GM23338 (cell line): ENCODE measurements at regions not wholly inside any gene's neighbourhood (a gene's known extent, or its start where the extent isn't known, plus 50 kb on each side); places are given as distances from the start of the nearest gene placed in this dataset.

ENCODE experiments used
- ATAC-seq: fragments of 200-7000 bp; cut with Tn5 transposase; 3 replicates; pipeline ENCODE4 v1.9.1; 2020
- DNase-seq: peaks from one replicate; pipeline ENCODE4 v3.0.0-alpha.2; 2015; ENCODE audit warnings: low spot score
- H2AFZ ChIP-seq: fragments of 200-600 bp; sonication (generic); 2 replicates; pipeline ENCODE4 v1.8.0; 2016; ENCODE audit warnings: antibody characterized with exemption, mild to moderate bottlenecking, moderate library complexity
- H3F3A ChIP-seq: fragments of 200-600 bp; sonication (generic); replicated peaks from 2 replicates; pipeline ENCODE4 v1.8.0; 2017; ENCODE audit warnings: antibody characterized with exemption, mixed run types, low read depth
- H3K27ac ChIP-seq: fragments of 200-600 bp; sonication (generic); 2 replicates; pipeline ENCODE4 v1.6.1; 2016; ENCODE audit warnings: low read depth
- H3K27me3 ChIP-seq: fragments of 200-600 bp; sonication (generic); 2 replicates; pipeline ENCODE4 v1.8.0; 2016; ENCODE audit warnings: mild to moderate bottlenecking, mixed run types, moderate library complexity; ENCODE audit not compliant: insufficient read depth
- H3K36me3 ChIP-seq: fragments of 200-600 bp; sonication (generic); 2 replicates; pipeline ENCODE4 v1.8.0; 2016; ENCODE audit warnings: mild to moderate bottlenecking; ENCODE audit not compliant: insufficient read depth
- H3K4me1 ChIP-seq: fragments of 200-600 bp; sonication (generic); 2 replicates; pipeline ENCODE4 v1.8.0; 2016; ENCODE audit warnings: mild to moderate bottlenecking, moderate library complexity; ENCODE audit not compliant: insufficient read depth
- H3K4me2 ChIP-seq: fragments of 200-600 bp; sonication (generic); 2 replicates; pipeline ENCODE4 v1.7.1; 2017; ENCODE audit warnings: mixed run types
- H3K4me3 ChIP-seq: fragments of 200-600 bp; sonication (generic); 2 replicates; pipeline ENCODE4 v1.6.1; 2016; ENCODE audit warnings: mixed run types
- H3K79me2 ChIP-seq: fragments of 200-600 bp; sonication (generic); replicated peaks from 2 replicates; pipeline ENCODE4 v1.8.0; 2017; ENCODE audit warnings: mild to moderate bottlenecking; ENCODE audit not compliant: insufficient read depth
- H3K9me2 ChIP-seq: fragments of 200-600 bp; sonication (generic); 2 replicates; pipeline ENCODE4 v1.8.0; 2017; ENCODE audit not compliant: insufficient read depth
- H4K20me1 ChIP-seq: fragments of 200-600 bp; sonication (generic); replicated peaks from 2 replicates; pipeline ENCODE4 v1.8.0; 2017; ENCODE audit warnings: mild to moderate bottlenecking; ENCODE audit not compliant: insufficient read depth
- H3K27ac Mint-ChIP-seq: 2 replicates; pipeline ENCODE4 v1.8.0; 2020; ENCODE audit warnings: inconsistent platforms, mild to moderate bottlenecking, moderate library complexity, mixed read lengths
- H3K27me3 Mint-ChIP-seq: 3 replicates; pipeline ENCODE4 v1.8.0; 2022; ENCODE audit warnings: low read depth, mild to moderate bottlenecking, moderate library complexity, mixed read lengths, inconsistent platforms; ENCODE audit not compliant: insufficient read depth, poor library complexity
- H3K36me3 Mint-ChIP-seq: 3 replicates; pipeline ENCODE4 v1.8.0; 2021; ENCODE audit warnings: low read depth, mild to moderate bottlenecking, inconsistent platforms, moderate library complexity, mixed read lengths
- H3K4me1 Mint-ChIP-seq: 3 replicates; pipeline ENCODE4 v1.8.0; 2020; ENCODE audit warnings: mild to moderate bottlenecking, inconsistent platforms, mixed read lengths
- H3K4me3 Mint-ChIP-seq: 3 replicates; pipeline ENCODE4 v1.8.0; 2021; ENCODE audit warnings: moderate library complexity, mild to moderate bottlenecking, inconsistent platforms, mixed read lengths
- H3K9me3 Mint-ChIP-seq: 3 replicates; pipeline ENCODE4 v1.8.0; 2020; ENCODE audit warnings: moderate library complexity, mild to moderate bottlenecking, inconsistent platforms, mixed read lengths
- CREB1 ChIP-seq: fragments of 250-450 bp; sonication (Bioruptor Pico); IDR thresholded peaks from 2 replicates; pipeline ENCODE4 v1.5.0; 2020; ENCODE audit warnings: low read depth, mild to moderate bottlenecking, moderate library complexity
- EZH2 ChIP-seq: fragments of 200-600 bp; sonication (generic); IDR thresholded peaks from one replicate; pipeline ENCODE4 v1.8.0; 2017; ENCODE audit warnings: antibody characterized with exemption, mild to moderate bottlenecking, low read depth; ENCODE audit not compliant: unreplicated experiment
- EZH2phosphoT487 ChIP-seq: fragments of 200-600 bp; sonication (generic); IDR thresholded peaks from one replicate; pipeline ENCODE4 v1.8.1; 2018; ENCODE audit warnings: antibody characterized with exemption; ENCODE audit not compliant: unreplicated experiment
- JUNB ChIP-seq: IDR thresholded peaks from one replicate; pipeline ENCODE4 v1.6.1; 2016; ENCODE audit warnings: antibody characterized with exemption; ENCODE audit not compliant: unreplicated experiment
- NANOG ChIP-seq: IDR thresholded peaks from 2 replicates; pipeline ENCODE4 v1.6.1; 2016; ENCODE audit warnings: antibody characterized with exemption, borderline replicate concordance
- POLR2AphosphoS5 ChIP-seq: IDR thresholded peaks from 2 replicates; pipeline ENCODE4 v1.6.1; 2016; ENCODE audit warnings: antibody characterized with exemption, low read depth
- STAT1 ChIP-seq: IDR thresholded peaks from one replicate; pipeline ENCODE4 v1.6.1; 2016; ENCODE audit warnings: antibody characterized with exemption; ENCODE audit not compliant: unreplicated experiment
- ZNF114 ChIP-seq: fragments of 250-450 bp; sonication (Bioruptor Pico); IDR thresholded peaks from 2 replicates; pipeline ENCODE4 v1.5.0; 2020; ENCODE audit warnings: mild to moderate bottlenecking, moderate library complexity
- ZNF331 ChIP-seq: fragments of 250-450 bp; sonication (Bioruptor Pico); IDR thresholded peaks from 2 replicates; pipeline ENCODE4 v1.5.0; 2020; ENCODE audit warnings: low read depth, mild to moderate bottlenecking, moderate library complexity
- TF ChIP-seq, protein P1 (sequence below): fragments of 250-450 bp; sonication (Bioruptor Pico); IDR thresholded peaks from 2 replicates; pipeline ENCODE4 v1.5.0; 2020; ENCODE audit warnings: mild to moderate bottlenecking, moderate library complexity
- TF ChIP-seq, protein P2 (sequence below): IDR thresholded peaks from 2 replicates; pipeline ENCODE4 v1.6.1; 2016; ENCODE audit warnings: antibody characterized with exemption
- TF ChIP-seq, protein P3 (sequence below): IDR thresholded peaks from one replicate; pipeline ENCODE4 v1.6.1; 2018; ENCODE audit warnings: antibody characterized with exemption; ENCODE audit not compliant: unreplicated experiment
- TF ChIP-seq, protein P4 (sequence below), 2 experiments: fragments of 200-600 bp in 1 of 2; sonication (generic) in 1 of 2; conservative IDR thresholded peaks; 2 replicates each; pipeline versions ENCODE4 v1.5.1 to v1.6.1; 2016 to 2017; ENCODE audit warnings: antibody characterized with exemption in 2 of 2, low read depth in 2 of 2, mild to moderate bottlenecking in 2 of 2, moderate library complexity in 1 of 2

DNA sequence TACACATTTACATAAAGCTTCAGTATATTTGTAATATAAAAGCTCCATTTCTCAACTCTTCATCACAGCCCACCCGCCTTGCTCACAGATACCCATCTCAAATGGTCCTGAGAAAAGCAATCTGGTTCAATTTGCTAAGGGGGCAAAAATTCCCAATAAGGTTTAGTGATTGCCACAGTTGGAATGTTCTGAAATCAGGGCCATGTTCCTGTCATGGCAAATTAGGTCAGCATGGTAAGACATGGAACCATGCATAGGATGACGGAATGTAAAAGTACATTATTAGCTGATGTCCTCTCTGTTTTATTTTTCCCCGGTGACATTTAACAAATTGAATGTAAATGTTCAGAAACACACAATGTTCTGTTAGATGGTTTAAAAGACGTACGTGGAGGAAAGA, 274.3 kb downstream of the MZT1 start:
- Mint-ChIP-seq H3K4me1 (peaks cover 4% of the 10 kb centered on the region; the same call in 2 of the 3 replicates), H3K36me3 (peaks cover 15% of the 10 kb centered on the region; the same call in 2 of the 3 replicates), H3K27ac (no peak overlapping the region), H3K9me3 (peaks cover 15% of the 10 kb centered on the region), H3K4me3 (no peak overlapping the region), H3K27me3 (no peaks in the 10 kb centered on the region)
- H3K27me3 ChIP-seq, result no peaks in the 10 kb centered on the region
- no peak overlapping the region for H2AFZ ChIP-seq
- no peaks in the 10 kb centered on the region for H3K79me2 ChIP-seq
- no peak overlapping the region for H3K4me3 ChIP-seq
- no peak overlapping the region for H3K27ac ChIP-seq
- no peaks in the 10 kb centered on the region for H3F3A ChIP-seq
- no peak for ATAC-seq
- no peaks in the 10 kb centered on the region for H3K4me1 ChIP-seq
- TF ChIP-seq EZH2phosphoT487 (no peak), ZNF331 (CRISPR knock-in tag) (no peak), POLR2AphosphoS5 (no peak), EZH2 (no peak), CREB1 (CRISPR knock-in tag) (no peak), NANOG (no peak), ZNF114 (CRISPR knock-in tag) (no peak), STAT1 (no peak), JUNB (no peak)
- TF ChIP-seq, protein P1, sequence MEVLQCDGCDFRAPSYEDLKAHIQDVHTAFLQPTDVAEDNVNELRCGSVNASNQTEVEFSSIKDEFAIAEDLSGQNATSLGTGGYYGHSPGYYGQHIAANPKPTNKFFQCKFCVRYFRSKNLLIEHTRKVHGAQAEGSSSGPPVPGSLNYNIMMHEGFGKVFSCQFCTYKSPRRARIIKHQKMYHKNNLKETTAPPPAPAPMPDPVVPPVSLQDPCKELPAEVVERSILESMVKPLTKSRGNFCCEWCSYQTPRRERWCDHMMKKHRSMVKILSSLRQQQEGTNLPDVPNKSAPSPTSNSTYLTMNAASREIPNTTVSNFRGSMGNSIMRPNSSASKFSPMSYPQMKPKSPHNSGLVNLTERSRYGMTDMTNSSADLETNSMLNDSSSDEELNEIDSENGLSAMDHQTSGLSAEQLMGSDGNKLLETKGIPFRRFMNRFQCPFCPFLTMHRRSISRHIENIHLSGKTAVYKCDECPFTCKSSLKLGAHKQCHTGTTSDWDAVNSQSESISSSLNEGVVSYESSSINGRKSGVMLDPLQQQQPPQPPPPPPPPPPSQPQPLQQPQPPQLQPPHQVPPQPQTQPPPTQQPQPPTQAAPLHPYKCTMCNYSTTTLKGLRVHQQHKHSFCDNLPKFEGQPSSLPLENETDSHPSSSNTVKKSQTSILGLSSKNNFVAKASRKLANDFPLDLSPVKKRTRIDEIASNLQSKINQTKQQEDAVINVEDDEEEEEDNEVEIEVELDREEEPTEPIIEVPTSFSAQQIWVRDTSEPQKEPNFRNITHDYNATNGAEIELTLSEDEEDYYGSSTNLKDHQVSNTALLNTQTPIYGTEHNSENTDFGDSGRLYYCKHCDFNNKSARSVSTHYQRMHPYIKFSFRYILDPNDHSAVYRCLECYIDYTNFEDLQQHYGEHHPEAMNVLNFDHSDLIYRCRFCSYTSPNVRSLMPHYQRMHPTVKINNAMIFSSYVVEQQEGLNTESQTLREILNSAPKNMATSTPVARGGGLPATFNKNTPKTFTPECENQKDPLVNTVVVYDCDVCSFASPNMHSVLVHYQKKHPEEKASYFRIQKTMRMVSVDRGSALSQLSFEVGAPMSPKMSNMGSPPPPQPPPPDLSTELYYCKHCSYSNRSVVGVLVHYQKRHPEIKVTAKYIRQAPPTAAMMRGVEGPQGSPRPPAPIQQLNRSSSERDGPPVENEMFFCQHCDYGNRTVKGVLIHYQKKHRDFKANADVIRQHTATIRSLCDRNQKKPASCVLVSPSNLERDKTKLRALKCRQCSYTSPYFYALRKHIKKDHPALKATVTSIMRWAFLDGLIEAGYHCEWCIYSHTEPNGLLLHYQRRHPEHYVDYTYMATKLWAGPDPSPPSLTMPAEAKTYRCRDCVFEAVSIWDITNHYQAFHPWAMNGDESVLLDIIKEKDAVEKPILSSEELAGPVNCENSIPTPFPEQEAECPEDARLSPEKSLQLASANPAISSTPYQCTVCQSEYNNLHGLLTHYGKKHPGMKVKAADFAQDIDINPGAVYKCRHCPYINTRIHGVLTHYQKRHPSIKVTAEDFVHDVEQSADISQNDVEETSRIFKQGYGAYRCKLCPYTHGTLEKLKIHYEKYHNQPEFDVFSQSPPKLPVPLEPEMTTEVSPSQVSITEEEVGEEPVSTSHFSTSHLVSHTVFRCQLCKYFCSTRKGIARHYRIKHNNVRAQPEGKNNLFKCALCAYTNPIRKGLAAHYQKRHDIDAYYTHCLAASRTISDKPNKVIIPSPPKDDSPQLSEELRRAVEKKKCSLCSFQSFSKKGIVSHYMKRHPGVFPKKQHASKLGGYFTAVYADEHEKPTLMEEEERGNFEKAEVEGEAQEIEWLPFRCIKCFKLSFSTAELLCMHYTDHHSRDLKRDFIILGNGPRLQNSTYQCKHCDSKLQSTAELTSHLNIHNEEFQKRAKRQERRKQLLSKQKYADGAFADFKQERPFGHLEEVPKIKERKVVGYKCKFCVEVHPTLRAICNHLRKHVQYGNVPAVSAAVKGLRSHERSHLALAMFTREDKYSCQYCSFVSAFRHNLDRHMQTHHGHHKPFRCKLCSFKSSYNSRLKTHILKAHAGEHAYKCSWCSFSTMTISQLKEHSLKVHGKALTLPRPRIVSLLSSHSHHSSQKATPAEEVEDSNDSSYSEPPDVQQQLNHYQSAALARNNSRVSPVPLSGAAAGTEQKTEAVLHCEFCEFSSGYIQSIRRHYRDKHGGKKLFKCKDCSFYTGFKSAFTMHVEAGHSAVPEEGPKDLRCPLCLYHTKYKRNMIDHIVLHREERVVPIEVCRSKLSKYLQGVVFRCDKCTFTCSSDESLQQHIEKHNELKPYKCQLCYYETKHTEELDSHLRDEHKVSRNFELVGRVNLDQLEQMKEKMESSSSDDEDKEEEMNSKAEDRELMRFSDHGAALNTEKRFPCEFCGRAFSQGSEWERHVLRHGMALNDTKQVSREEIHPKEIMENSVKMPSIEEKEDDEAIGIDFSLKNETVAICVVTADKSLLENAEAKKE, result no peak
- TF ChIP-seq, protein P2, sequence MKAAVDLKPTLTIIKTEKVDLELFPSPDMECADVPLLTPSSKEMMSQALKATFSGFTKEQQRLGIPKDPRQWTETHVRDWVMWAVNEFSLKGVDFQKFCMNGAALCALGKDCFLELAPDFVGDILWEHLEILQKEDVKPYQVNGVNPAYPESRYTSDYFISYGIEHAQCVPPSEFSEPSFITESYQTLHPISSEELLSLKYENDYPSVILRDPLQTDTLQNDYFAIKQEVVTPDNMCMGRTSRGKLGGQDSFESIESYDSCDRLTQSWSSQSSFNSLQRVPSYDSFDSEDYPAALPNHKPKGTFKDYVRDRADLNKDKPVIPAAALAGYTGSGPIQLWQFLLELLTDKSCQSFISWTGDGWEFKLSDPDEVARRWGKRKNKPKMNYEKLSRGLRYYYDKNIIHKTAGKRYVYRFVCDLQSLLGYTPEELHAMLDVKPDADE, result no peak
- TF ChIP-seq, protein P3, sequence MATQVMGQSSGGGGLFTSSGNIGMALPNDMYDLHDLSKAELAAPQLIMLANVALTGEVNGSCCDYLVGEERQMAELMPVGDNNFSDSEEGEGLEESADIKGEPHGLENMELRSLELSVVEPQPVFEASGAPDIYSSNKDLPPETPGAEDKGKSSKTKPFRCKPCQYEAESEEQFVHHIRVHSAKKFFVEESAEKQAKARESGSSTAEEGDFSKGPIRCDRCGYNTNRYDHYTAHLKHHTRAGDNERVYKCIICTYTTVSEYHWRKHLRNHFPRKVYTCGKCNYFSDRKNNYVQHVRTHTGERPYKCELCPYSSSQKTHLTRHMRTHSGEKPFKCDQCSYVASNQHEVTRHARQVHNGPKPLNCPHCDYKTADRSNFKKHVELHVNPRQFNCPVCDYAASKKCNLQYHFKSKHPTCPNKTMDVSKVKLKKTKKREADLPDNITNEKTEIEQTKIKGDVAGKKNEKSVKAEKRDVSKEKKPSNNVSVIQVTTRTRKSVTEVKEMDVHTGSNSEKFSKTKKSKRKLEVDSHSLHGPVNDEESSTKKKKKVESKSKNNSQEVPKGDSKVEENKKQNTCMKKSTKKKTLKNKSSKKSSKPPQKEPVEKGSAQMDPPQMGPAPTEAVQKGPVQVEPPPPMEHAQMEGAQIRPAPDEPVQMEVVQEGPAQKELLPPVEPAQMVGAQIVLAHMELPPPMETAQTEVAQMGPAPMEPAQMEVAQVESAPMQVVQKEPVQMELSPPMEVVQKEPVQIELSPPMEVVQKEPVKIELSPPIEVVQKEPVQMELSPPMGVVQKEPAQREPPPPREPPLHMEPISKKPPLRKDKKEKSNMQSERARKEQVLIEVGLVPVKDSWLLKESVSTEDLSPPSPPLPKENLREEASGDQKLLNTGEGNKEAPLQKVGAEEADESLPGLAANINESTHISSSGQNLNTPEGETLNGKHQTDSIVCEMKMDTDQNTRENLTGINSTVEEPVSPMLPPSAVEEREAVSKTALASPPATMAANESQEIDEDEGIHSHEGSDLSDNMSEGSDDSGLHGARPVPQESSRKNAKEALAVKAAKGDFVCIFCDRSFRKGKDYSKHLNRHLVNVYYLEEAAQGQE, result no peak
- TF ChIP-seq, protein P4, sequence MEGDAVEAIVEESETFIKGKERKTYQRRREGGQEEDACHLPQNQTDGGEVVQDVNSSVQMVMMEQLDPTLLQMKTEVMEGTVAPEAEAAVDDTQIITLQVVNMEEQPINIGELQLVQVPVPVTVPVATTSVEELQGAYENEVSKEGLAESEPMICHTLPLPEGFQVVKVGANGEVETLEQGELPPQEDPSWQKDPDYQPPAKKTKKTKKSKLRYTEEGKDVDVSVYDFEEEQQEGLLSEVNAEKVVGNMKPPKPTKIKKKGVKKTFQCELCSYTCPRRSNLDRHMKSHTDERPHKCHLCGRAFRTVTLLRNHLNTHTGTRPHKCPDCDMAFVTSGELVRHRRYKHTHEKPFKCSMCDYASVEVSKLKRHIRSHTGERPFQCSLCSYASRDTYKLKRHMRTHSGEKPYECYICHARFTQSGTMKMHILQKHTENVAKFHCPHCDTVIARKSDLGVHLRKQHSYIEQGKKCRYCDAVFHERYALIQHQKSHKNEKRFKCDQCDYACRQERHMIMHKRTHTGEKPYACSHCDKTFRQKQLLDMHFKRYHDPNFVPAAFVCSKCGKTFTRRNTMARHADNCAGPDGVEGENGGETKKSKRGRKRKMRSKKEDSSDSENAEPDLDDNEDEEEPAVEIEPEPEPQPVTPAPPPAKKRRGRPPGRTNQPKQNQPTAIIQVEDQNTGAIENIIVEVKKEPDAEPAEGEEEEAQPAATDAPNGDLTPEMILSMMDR (conservative IDR thresholded peaks at IDR 0.05; ENCODE audit: low read depth in 2 of 2), result no peak
- no peaks in the 10 kb centered on the region for H3K9me2 ChIP-seq
- no peak for DNase-seq
- no peaks in the 10 kb centered on the region for H4K20me1 ChIP-seq
- no peaks in the 10 kb centered on the region; the same call in 1 of the 2 replicates for H3K36me3 ChIP-seq
- no peak overlapping the region for H3K4me2 ChIP-seq
